NCI-H146 (cell line): ENCODE measurements at regions not wholly inside any gene's neighbourhood (a gene's known extent, or its start where the extent isn't known, plus 50 kb on each side); places are given as distances from the start of the nearest gene placed in this dataset.
A peak's percentile ranks its signal among the peaks of the same experiment; 100 is the strongest.
"Not testable (repeated sequence)": the region's sequence is repeated elsewhere in the genome, so short reads cannot be mapped to it uniquely, and the experiment has no call there.

Experiments used
- DNase-seq: peaks from one replicate; lab custom pipeline; 2025; lab: John Stamatoyannopoulos, UW

GRCh38 chr9:110093871-110094270 lies 114.1 kb downstream of the C9orf152 start:
- no peak for DNase-seq

GRCh38 chr9:110095161-110095595 lies 112.8 kb downstream of the C9orf152 start:
- no peak for DNase-seq

GRCh38 chr9:110095776-110096175 lies 112.2 kb downstream of the C9orf152 start:
- DNase-seq: no peak

- DNase-seq: not testable (repeated sequence)
These were observed 111.3 kb downstream of the C9orf152 start for GRCh38 chr9:110096674-110097073.

DNA sequence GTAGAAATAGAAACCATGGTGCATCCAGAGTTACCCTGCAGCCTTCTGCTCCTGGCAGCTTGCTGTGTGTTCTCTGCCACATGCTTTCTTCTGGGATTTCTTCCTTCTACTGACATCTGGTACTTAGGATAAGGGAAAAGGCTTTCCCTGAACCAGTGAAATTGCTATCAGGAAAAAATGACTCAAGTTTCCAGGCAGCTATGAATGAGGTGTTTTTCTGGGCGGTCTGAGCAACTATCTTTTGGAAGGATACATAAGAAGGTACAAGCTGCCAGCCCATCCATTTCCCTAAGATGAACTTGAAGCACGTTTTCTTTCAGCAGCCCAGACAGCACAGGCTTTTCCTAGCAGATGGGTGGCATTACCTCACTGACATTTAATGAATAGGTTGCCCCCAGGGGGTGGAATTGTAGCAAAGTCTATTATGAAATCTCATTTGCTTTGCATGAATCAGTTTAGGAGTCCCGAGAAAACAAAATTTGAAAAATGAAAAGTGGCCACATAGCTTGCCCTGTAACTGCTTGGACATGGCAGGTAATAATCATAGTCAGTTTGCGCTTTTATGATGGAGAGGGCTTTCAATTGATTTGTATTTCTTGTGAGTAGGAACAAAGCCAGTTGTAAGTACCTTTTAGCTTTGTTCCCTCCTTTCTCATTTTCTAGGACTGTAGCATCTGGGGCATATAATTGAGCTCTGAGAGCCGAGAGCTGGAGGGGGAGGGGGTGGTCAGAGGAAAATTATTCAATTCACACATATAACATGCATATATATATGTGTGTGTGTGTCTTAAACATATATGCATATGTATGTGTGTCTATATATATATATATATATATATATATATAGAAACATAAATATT lies 108.5 kb downstream of the C9orf152 start:
- peak; percentile 63 for DNase-seq

- DNase-seq: no peak
These were observed 106.3 kb downstream of the C9orf152 start for GRCh38 chr9:110101531-110102161.

- DNase-seq: no peak
These were observed 104.7 kb downstream of the C9orf152 start for GRCh38 chr9:110103257-110103656.

GRCh38 chr9:110104261-110104809 lies 103.6 kb downstream of the C9orf152 start:
- DNase-seq: no peak

DNA sequence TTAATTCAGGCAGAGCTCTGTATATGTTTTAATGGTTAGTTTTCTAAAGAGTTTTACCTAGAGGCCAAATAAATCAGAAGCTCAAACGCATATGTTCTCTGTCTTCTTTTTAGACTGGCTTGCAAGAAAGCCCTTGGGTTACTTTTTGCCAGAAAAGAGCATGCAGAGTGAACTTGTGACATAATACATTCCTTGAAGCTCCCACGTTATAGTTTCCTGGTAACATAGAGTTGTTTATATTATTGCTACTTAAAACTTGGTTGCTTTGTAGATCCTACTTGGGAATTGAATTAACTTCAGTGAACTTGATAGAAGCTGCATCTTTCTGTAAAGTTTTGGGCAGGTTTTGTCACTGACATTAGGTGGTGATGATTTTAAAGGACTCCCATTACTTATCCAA lies 102.9 kb downstream of the C9orf152 start:
- DNase-seq: no peak

- DNase-seq: peak; percentile 20
These were observed 101.3 kb downstream of the C9orf152 start for GRCh38 chr9:110106661-110107060.

DNA sequence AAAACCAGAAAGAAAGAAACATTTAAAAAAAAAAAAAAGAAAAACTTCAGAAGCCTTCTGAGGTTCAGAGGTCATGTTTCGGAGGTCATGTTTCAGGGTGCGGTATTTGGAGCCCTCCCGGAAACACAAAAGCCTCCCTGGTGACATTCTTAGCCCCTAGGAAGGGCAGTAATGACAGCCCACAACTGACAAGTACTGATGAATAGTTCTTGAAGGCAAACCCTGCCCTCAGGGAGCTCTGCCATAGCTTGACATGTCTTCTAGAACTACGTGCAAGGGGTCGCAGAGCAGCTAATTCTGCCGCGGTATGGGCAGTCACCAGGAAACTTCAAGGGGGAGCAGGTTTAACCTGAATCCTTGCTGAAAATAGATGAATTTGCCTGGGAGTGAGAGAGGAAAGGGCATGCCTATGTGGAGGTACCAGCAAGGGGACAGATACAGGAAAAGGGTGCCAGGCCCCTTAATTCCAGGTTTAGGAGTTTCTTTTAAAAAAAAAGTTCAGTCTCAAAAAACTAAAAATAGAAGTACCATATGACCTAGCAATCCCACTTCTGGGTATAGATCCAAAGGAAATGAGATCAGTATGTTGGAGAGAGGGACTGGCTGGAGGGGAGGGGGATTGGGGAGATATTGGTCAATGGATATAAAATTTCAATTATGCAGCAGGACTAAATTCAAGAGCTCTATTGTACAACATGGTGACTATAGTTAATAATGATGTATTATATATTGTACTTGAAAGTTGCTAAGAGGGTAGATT lies 98.4 kb downstream of the C9orf152 start:
- DNase-seq: no peak

DNA sequence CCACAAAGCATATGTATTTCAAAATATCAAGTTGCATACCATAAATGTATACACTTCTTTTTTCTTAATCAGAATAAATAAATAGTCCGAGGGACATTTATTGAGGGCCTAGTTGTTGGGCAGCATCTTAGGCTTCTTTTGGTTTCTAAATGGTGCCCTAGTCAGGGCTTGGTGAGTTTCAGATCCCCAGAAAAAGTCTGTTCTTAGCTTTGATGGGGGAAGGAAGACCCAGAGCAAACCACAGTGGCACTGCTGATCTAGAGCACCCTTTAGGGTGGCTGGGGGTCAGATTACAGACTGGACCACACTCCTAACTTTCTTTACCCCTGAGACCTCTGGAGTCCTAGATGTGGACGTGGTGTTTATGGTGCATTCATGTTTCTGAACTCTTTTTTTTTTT lies 97.8 kb downstream of the C9orf152 start:
- no peak for DNase-seq

GRCh38 chr9:110111868-110112267 lies 96.1 kb downstream of the C9orf152 start:
- no peak for DNase-seq

GRCh38 chr9:110112792-110113191 lies 95.2 kb downstream of the C9orf152 start:
- no peak for DNase-seq

DNA sequence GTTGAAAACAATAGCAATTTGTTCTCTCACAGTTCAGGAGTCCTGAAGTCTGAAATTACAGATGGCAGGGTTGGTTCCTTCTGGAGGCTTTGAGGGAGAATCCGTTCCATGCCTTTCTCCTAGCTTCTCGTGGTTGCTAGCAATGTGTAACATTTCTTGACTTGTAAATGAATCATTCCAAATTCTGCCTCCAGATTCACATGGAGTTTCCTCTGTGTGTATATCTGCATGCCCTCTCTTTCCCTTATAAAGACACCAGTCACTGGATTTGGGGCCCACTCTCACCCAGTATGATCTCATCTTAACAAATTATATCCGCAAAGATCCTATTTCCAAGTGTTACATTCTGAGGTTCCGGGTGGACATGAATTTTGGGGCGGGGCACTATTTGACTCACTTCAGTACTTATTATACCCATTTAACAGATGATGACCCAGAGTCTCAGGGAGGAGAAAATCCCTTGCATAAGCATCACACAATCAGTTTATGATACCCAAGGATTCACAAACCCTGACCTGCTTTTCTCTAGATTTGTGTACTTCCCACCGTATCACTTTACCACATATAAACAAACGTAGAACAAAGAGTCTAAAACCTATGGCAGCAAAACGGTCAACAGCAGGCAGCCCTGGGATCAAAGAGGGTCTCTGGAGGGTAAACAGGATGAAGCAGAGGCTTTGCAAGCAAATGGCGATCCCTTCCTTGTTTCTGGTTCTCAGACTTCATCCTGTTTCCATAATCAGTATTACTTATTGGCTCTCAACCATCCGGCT lies 93.7 kb downstream of the C9orf152 start:
- no peak for DNase-seq

DNA sequence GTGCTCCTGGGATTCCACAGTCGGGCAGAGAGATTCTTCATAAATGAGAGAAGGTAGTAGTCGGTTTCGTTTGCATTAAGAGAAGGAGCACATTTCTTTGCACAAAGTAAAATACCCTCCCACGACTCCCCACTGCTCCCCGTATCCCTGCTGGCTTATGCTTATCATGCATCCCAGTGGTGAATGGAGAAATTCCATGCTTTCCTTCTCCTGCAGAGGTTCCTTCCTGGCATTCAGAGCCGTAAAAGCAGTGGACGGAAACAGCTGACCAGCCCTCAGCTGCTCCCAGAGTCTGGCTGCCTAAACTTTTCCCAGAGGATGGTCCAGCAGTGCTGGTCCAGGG lies 93.1 kb downstream of the C9orf152 start:
- DNase-seq: no peak

- no peak for DNase-seq
These were observed 92.6 kb downstream of the C9orf152 start for GRCh38 chr9:110115341-110115820.

- DNase-seq: no peak
These were observed 92.0 kb downstream of the C9orf152 start for GRCh38 chr9:110115826-110116542.

DNA sequence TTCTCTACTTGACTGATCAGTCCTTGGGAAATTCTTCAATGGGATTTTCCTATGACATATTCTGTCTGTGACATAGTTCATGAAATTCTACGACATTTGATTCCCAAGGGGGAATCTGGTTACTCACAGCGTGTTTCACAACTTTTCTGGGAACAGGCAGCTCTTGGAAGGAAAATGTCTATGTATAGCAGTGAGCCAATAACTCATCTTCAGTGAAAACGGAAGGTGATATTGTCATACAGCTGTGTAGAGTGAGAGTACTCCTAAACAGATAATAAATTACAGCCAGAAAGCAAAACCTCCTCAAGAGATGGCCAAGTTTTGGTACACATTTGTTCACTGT lies 91.4 kb downstream of the C9orf152 start:
- DNase-seq: no peak

- DNase-seq: no peak
These were observed 86.8 kb downstream of the C9orf152 start for GRCh38 chr9:110121170-110121569.
